Esophagus squamous epithelium (tissue), 4 donors: ENCODE measurements at regions not wholly inside any gene's neighbourhood (a gene's known extent, or its start where the extent isn't known, plus 50 kb on each side); places are given as distances from the start of the nearest gene placed in this dataset.

ENCODE experiments used
- CTCF ChIP-seq, 6 experiments: fragments of 450-650 bp in 4 of 6; fragments of 200-600 bp in 2 of 6; sonication (generic) in 2 of 6; IDR thresholded peaks; one replicate each; pipeline ENCODE4 v1.5.1; 2016 to 2019; ENCODE audit warnings: antibody characterized with exemption in 6 of 6, mild to moderate bottlenecking in 4 of 6, moderate library complexity in 4 of 6
- POLR2A ChIP-seq, 4 donors: fragments of 450-650 bp; IDR thresholded peaks; one replicate each; pipeline ENCODE4 v1.6.1; 2017; ENCODE audit warnings: antibody characterized with exemption in 4 of 4, mild to moderate bottlenecking in 4 of 4, moderate library complexity in 3 of 4

GRCh38 chr6:23245572-23245971, 676.2 kb downstream of the HDGFL1 start:
- no peak for TF ChIP-seq CTCF (IDR thresholded peaks at IDR 0.05)
- no peak for TF ChIP-seq POLR2A (IDR thresholded peaks at IDR 0.05)
